ENCODE measurements at regions not wholly inside any gene's neighbourhood (a gene's known extent, or its start where the extent isn't known, plus 50 kb on each side); places are given as distances from the start of the nearest gene placed in this dataset.

GRCh38 chr15:36428102-36428845 lies 151.2 kb upstream of the CDIN1 start:
- TF ChIP-seq EZH2 (IDR thresholded peaks at IDR 0.05; ENCODE audit: low read length, missing control alignments): no peak
- no peak for TF ChIP-seq CTCF (conservative IDR thresholded peaks at IDR 0.05 in 1 of 2, IDR thresholded peaks at IDR 0.05 in 1 of 2; ENCODE audit: low read depth in 1 of 2, low read length in 2 of 2)
